ENCODE measurements at regions not wholly inside any gene's neighbourhood (a gene's known extent, or its start where the extent isn't known, plus 50 kb on each side); places are given as distances from the start of the nearest gene placed in this dataset.

DNA sequence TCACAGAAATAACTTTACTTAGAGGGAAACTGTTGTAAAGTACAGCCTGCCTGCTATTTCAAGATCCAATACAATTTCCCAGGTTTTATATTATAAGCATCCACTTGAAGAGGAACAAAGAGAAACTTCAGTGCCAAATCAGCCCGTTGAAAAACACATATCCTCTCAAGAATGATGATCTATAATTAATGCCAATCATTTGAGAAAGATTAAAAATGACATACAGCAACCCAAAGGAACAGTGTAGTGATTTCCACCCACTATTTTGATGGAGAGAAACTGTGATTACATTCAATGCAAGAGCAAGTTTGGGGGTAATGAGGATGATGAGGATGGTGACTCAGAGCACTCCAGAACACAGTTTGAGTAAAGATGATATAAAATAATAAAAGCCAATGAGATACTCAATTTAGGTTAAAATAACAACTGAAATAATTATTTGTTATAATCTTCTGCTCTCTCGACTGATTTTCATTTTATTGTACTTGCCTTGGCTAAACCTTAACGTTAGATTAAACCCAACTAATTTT lies 715.5 kb downstream of the NCAM2 start:
- TF ChIP-seq, protein P1, sequence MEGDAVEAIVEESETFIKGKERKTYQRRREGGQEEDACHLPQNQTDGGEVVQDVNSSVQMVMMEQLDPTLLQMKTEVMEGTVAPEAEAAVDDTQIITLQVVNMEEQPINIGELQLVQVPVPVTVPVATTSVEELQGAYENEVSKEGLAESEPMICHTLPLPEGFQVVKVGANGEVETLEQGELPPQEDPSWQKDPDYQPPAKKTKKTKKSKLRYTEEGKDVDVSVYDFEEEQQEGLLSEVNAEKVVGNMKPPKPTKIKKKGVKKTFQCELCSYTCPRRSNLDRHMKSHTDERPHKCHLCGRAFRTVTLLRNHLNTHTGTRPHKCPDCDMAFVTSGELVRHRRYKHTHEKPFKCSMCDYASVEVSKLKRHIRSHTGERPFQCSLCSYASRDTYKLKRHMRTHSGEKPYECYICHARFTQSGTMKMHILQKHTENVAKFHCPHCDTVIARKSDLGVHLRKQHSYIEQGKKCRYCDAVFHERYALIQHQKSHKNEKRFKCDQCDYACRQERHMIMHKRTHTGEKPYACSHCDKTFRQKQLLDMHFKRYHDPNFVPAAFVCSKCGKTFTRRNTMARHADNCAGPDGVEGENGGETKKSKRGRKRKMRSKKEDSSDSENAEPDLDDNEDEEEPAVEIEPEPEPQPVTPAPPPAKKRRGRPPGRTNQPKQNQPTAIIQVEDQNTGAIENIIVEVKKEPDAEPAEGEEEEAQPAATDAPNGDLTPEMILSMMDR (IDR thresholded peaks at IDR 0.05; ENCODE audit: low read depth, low read length): no peak
- peak; percentile 27 for DNase-seq (ENCODE audit: low read depth, low spot score)
- H3K4me3 ChIP-seq (ENCODE audit: low read depth, low read length): no peak overlapping the region
- in situ Hi-C loops (cut with HindIII; ENCODE audit: low sequenced_read_pairs): no loop called here

- in situ Hi-C loops (cut with HindIII; ENCODE audit: low sequenced_read_pairs): no loop called here
- peak; percentile 81 for DNase-seq (ENCODE audit: low read depth, low spot score)
- TF ChIP-seq, protein P1 (IDR thresholded peaks at IDR 0.05; ENCODE audit: low read depth, low read length): no peak
- H3K4me3 ChIP-seq (ENCODE audit: low read depth, low read length): no peak overlapping the region
Observed at GRCh38 chr21:21714426-21714825, 716.2 kb downstream of the NCAM2 start.

DNA sequence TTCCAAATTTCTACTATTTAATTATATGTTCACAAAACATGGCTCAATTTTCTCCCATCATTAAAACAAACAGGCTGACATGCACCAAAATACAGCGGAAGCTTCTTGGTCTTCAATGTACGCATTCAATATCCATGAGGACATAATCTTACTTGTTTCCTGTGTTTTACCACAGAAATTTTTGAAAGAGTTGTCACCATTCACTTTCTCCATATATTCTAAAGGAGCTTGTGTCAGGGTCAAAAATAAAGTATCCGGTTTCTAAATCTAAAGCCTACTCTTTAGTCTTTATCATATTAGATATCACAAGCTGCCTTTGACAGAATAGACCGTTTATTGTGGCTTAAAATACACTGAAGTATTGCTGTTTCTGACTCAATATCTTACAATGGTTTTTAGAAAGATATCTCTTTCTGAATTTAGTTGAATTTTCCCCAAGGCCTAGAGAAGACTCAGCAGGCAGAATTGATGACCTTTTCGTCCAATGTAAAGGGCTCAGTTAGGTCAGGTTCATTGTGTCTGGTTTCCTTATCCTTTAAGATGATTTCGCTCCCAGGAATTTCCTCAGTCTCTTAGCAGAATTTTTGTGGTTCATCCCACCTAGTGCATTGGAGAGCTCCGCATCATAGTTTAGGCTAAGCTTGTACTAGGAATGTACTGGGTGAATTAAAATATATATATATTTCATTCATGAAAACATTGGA lies 717.2 kb downstream of the NCAM2 start:
- H3K4me3 ChIP-seq (ENCODE audit: low read depth, low read length): no peak overlapping the region
- TF ChIP-seq, protein P1 (IDR thresholded peaks at IDR 0.05; ENCODE audit: low read depth, low read length): no peak
- in situ Hi-C loops (cut with HindIII; ENCODE audit: low sequenced_read_pairs): no loop called here
- peak; percentile 94 for DNase-seq (ENCODE audit: low read depth, low spot score)

GRCh38 chr21:21722731-21723130 lies 724.5 kb downstream of the NCAM2 start:
- in situ Hi-C loops (cut with HindIII; ENCODE audit: low sequenced_read_pairs): no loop called here
- DNase-seq (ENCODE audit: low read depth, low spot score): no peak

DNA sequence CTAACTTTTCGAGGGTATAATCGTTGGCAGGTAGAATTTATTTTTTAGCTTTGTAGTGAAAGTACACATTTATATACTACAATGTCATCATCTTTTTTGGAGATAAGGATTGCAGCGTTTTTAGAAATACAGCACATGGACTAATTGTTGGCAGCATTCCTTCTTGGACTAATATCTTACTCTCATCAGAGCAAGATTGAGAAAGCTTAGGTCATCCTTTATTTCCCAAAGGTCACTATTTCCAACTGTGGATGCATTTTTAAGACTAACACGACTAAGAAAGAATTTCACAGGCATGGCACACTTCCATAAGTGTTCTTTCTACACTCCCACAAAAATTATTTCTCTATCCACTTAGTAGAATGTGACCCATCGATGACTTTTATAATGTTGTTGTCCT lies 732.3 kb downstream of the NCAM2 start:
- no peak overlapping the region for H3K4me3 ChIP-seq (ENCODE audit: low read depth, low read length)
- TF ChIP-seq, protein P1 (IDR thresholded peaks at IDR 0.05; ENCODE audit: low read depth, low read length): no peak
- no peak for DNase-seq (ENCODE audit: low read depth, low spot score)
- in situ Hi-C loops (cut with HindIII; ENCODE audit: low sequenced_read_pairs): no loop called here

More at GRCh38 chr21:21722731-21723130, 724.5 kb downstream of the NCAM2 start:
- H3K4me3 ChIP-seq (ENCODE audit: low read depth, low read length): no peak overlapping the region
- TF ChIP-seq, protein P1 (IDR thresholded peaks at IDR 0.05; ENCODE audit: low read depth, low read length): no peak

DNA sequence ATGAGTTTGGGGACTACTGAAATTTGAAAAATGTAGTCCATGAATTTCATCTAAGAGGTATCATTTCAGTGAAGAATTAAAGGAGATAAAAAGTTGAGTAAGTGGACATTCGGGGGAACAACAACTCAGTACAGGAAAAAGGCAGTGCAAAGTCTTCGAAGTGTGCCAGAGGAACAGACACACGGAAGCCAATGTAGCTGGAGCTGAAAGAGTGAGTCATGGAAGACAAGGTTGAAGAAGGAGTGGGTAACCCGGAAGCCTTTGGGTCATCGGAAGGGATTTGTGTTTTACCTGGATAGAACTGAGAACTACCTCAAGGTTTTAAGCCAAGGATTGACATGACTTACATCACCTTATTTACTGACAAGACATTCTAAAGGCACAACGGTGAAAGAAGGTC lies 733.4 kb downstream of the NCAM2 start:
- no peak for DNase-seq (ENCODE audit: low read depth, low spot score)
- in situ Hi-C loops (cut with HindIII; ENCODE audit: low sequenced_read_pairs): no loop called here
- H3K4me3 ChIP-seq (ENCODE audit: low read depth, low read length): no peak overlapping the region
- TF ChIP-seq, protein P1 (IDR thresholded peaks at IDR 0.05; ENCODE audit: low read depth, low read length): no peak
